ENCODE measurements at regions not wholly inside any gene's neighbourhood (a gene's known extent, or its start where the extent isn't known, plus 50 kb on each side); places are given as distances from the start of the nearest gene placed in this dataset.

DNA sequence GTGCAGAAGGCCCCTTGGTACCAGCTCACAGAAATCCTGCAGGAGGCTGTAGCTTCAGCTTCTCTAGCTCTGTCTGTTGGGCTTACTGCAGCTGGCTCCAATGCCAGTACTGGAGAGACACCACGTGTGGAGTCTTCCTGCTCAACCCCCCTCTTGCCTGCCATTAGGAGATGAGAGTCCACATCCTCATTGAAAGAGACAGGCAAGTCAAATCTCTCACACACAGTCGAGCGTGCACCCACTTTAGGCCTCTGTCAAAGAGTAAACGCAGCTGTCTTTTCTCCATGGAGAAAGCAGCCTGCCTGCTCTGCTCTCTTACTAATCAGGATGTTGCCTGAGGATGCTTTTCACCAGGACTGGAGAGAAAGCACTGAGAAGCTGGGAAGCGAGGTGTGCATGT, 523.0 kb upstream of the NBEA start:
- H3K27me3 ChIP-seq (ENCODE audit: control insufficient read depth in 2 of 2, insufficient read depth in 1 of 2, low read length in 1 of 2) = no peaks in the 10 kb centered on the region
- H3K4me3 ChIP-seq (ENCODE audit: low read length in 2 of 2) = no peak overlapping the region
- 64% methylated on average over 5 of the region's 5 CpGs for WGBS
- no peaks in the 10 kb centered on the region for H3K36me3 ChIP-seq (ENCODE audit: control insufficient read depth in 2 of 2, insufficient read depth in 2 of 2, low read length in 1 of 2)
- H3K27ac ChIP-seq (ENCODE audit: low read depth in 1 of 2, low read length in 1 of 2) = no peak overlapping the region
- no peaks in the 10 kb centered on the region for H3K4me1 ChIP-seq (ENCODE audit: control insufficient read depth in 2 of 2, insufficient read depth in 2 of 2, low read length in 2 of 2)
- peaks cover 0 to 4% of the 10 kb centered on the region in 2 donors for H3K9me3 ChIP-seq (ENCODE audit: control insufficient read depth in 2 of 2, insufficient read depth in 1 of 2, low read length in 1 of 2)
- no peak for DNase-seq (ENCODE audit: low read depth in 6 of 9, low spot score in 9 of 9)

DNA sequence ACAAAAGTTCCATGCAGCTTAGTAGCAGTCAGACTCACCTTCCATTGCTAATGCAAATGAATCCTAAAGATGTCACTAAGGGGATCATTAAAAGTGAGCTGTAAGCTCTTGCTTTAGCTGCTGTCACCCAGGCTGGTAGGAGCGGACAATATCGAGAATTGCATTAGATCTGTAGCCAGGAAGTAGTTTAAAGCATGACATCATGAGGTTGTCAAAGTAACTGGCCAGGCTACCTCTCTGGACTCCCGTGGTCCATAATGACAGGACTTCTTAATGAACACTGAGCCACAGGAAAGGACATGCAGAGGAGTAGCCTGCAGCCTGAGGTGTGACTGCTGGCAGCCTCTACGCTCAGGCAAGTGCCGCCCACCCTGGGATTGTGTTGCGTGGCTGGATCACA, 522.3 kb upstream of the NBEA start:
- Histone ChIP-seq H3K27ac (ENCODE audit: low read depth in 1 of 2, low read length in 1 of 2) (no peak overlapping the region), H3K9me3 (ENCODE audit: control insufficient read depth in 2 of 2, insufficient read depth in 1 of 2, low read length in 1 of 2) (no peaks in the 10 kb centered on the region), H3K4me3 (ENCODE audit: low read length in 2 of 2) (no peak overlapping the region), H3K4me1 (ENCODE audit: control insufficient read depth in 2 of 2, insufficient read depth in 2 of 2, low read length in 2 of 2) (no peaks in the 10 kb centered on the region), H3K36me3 (ENCODE audit: control insufficient read depth in 2 of 2, insufficient read depth in 2 of 2, low read length in 1 of 2) (no peaks in the 10 kb centered on the region), H3K27me3 (ENCODE audit: control insufficient read depth in 2 of 2, insufficient read depth in 1 of 2, low read length in 1 of 2) (no peaks in the 10 kb centered on the region)
- no peak for DNase-seq (ENCODE audit: low read depth in 6 of 9, low spot score in 9 of 9)
- 88% methylated on average over 6 of the region's 6 CpGs for WGBS

DNA sequence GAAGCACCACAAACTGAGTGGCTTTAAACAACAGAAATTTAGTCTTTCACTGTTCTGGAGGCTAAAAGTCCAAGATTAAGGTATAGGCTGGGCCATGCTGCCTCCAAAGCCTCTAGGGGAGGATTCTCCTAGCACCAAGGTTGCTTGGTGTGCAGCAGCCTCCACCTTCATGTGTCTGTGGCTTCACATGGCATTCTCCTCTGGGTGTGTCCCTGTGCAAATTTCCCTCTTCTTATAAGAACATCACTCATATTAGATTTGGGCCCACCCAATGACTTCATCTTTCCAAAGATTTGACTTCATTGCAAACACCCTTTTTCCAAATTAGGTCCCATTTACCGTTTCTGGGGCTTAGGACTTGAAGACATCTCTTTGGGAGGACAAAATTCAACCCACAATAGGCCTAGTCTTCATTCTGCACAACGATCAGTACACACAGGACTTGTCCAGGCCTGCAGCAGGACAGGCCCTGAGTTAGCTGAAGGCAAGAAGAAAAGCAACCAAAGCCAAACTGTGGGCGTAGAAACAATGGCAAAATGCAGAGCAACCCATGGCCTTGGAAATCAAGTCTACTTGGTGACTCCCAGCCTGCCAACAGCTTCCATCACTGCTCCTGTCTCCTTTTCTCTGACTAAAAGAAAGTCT, 521.2 kb upstream of the NBEA start:
- no peak overlapping the region for H3K27ac ChIP-seq (ENCODE audit: low read depth in 1 of 2, low read length in 1 of 2)
- no peaks in the 10 kb centered on the region for H3K27me3 ChIP-seq (ENCODE audit: control insufficient read depth in 2 of 2, insufficient read depth in 1 of 2, low read length in 1 of 2)
- WGBS = 85% methylated on average over 3 of the region's 3 CpGs

DNA sequence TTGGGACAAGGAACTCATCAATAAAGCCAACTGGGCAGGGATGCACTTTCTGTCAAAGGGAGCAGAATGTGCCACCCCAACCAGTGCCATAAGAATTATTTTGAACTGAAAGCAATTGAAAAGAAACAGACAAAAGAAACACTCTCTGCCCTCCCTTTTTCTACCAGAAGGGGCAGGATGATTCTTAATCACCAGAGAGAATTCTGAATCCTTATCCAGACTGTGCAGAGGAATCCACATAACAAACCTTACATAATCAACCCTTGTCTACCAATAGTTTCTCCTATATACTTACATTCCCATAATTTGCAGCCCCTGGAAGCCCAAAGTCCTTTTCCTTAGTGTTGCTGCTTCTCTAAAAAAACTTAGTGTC, 520.7 kb upstream of the NBEA start:
- Histone ChIP-seq H3K9me3 (ENCODE audit: control insufficient read depth in 2 of 2, insufficient read depth in 1 of 2, low read length in 1 of 2) (no peaks in the 10 kb centered on the region), H3K4me3 (ENCODE audit: low read length in 2 of 2) (no peak overlapping the region), H3K27me3 (ENCODE audit: control insufficient read depth in 2 of 2, insufficient read depth in 1 of 2, low read length in 1 of 2) (no peaks in the 10 kb centered on the region), H3K36me3 (ENCODE audit: control insufficient read depth in 2 of 2, insufficient read depth in 2 of 2, low read length in 1 of 2) (no peaks in the 10 kb centered on the region), H3K27ac (ENCODE audit: low read depth in 1 of 2, low read length in 1 of 2) (no peak overlapping the region), H3K4me1 (ENCODE audit: control insufficient read depth in 2 of 2, insufficient read depth in 2 of 2, low read length in 2 of 2) (no peaks in the 10 kb centered on the region)
- DNase-seq (ENCODE audit: low read depth in 6 of 9, low spot score in 9 of 9) = no peak

More for the DNA sequence above, 521.2 kb upstream of the NBEA start:
- H3K4me1 ChIP-seq (ENCODE audit: control insufficient read depth in 2 of 2, insufficient read depth in 2 of 2, low read length in 2 of 2) = no peaks in the 10 kb centered on the region
- no peaks in the 10 kb centered on the region for H3K9me3 ChIP-seq (ENCODE audit: control insufficient read depth in 2 of 2, insufficient read depth in 1 of 2, low read length in 1 of 2)
- DNase-seq (ENCODE audit: low read depth in 6 of 9, low spot score in 9 of 9) = no peak
- H3K36me3 ChIP-seq (ENCODE audit: control insufficient read depth in 2 of 2, insufficient read depth in 2 of 2, low read length in 1 of 2) = no peaks in the 10 kb centered on the region
- H3K4me3 ChIP-seq (ENCODE audit: low read length in 2 of 2) = no peak overlapping the region

DNA sequence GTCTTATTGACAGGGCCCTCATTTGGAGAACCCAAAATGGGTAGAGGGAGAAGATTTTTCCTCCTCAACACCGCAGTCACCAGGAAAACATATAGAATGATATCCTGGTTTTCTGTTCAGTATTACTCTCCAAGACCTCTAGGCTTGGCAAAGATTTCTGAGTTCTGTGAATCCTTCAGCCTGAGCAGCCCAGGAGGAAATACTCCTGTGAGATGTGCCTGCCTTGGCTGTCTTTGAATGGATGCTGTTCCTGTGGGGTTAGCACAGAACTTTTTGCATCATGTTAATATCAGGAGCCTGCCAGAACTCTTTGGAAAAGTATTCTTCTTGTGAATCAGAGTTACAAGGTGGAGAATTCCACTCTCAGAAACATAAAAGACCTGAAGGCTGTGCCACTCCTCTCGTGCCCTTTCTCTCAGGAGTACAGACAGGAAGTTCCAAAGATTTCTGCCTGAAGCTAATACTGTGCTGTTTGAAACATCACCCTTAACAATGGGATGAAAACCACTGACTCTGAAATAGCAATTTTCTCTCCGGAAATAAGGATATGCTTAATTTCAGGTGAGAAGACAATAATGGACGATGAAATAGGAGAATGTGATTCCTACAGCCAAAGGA, 520.1 kb upstream of the NBEA start:
- 59% methylated on average over 4 of the region's 4 CpGs for WGBS
- H3K27ac ChIP-seq (ENCODE audit: low read depth in 1 of 2, low read length in 1 of 2) = no peak overlapping the region

DNA sequence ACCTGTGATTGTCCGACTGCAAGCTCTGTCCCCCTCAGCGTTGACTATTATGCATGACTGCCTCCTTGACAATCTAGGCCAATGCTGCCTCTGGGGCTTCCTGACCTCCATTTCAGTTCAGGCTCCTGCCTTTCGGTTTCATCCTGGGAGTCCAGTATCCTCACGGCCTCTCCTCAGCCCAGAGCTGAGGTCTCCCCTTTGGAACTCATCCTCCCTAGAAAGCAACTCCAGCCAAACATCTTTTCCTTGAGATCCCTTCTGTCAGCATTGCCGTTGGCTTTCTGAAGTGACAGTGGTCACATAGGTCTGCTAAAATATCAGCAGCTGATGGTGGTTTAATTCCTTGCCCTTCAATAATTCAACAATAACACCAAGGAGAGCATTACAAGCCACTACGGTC, 519.1 kb upstream of the NBEA start:
- DNase-seq (ENCODE audit: low read depth in 6 of 9, low spot score in 9 of 9) = no peak
- H3K27me3 ChIP-seq (ENCODE audit: control insufficient read depth in 2 of 2, insufficient read depth in 1 of 2, low read length in 1 of 2) = no peaks in the 10 kb centered on the region
- WGBS = 98% methylated on average over 6 of the region's 6 CpGs

More for the DNA sequence above, 520.1 kb upstream of the NBEA start:
- no peak for DNase-seq (ENCODE audit: low read depth in 6 of 9, low spot score in 9 of 9)
- no peaks in the 10 kb centered on the region for H3K4me1 ChIP-seq (ENCODE audit: control insufficient read depth in 2 of 2, insufficient read depth in 2 of 2, low read length in 2 of 2)
- H3K27me3 ChIP-seq (ENCODE audit: control insufficient read depth in 2 of 2, insufficient read depth in 1 of 2, low read length in 1 of 2) = no peaks in the 10 kb centered on the region
- H3K9me3 ChIP-seq (ENCODE audit: control insufficient read depth in 2 of 2, insufficient read depth in 1 of 2, low read length in 1 of 2) = no peaks in the 10 kb centered on the region
- H3K4me3 ChIP-seq (ENCODE audit: low read length in 2 of 2) = no peak overlapping the region
- no peaks in the 10 kb centered on the region for H3K36me3 ChIP-seq (ENCODE audit: control insufficient read depth in 2 of 2, insufficient read depth in 2 of 2, low read length in 1 of 2)

DNA sequence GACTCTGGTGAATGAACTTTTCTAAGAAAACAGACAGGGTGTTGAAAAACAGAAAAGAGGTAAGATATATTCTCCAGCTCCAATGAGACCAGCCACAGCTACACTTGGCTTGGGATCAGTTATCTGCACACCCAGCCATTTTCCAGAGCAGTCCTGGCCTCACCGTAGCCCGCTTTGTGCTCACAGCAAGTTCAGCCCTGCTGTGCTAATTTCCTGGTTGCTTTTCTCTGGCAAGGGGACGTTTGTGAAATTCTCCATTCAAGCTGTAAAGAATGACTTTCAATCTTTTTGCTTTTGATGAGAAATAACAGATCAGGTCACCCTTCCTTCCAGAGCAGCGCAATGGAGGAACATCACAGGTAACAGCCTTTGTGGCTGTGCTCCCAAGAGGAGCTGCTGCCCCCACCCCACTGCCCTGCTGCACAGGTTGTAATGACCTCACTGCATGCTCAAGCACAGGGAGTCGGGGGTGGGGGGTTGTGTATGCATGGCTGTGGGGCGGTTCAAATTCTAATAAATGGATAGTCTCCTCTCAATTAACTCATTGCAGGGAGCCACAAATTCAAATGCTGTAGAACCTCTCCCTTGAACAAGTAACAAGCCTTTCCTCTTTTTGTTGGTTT, 516.6 kb upstream of the NBEA start:
- WGBS = 78% methylated on average over 6 of the region's 6 CpGs

More for the DNA sequence above, 519.1 kb upstream of the NBEA start:
- Histone ChIP-seq H3K4me1 (ENCODE audit: control insufficient read depth in 2 of 2, insufficient read depth in 2 of 2, low read length in 2 of 2) (no peaks in the 10 kb centered on the region), H3K27ac (ENCODE audit: low read depth in 1 of 2, low read length in 1 of 2) (no peak overlapping the region), H3K4me3 (ENCODE audit: low read length in 2 of 2) (no peak overlapping the region), H3K9me3 (ENCODE audit: control insufficient read depth in 2 of 2, insufficient read depth in 1 of 2, low read length in 1 of 2) (no peaks in the 10 kb centered on the region), H3K36me3 (ENCODE audit: control insufficient read depth in 2 of 2, insufficient read depth in 2 of 2, low read length in 1 of 2) (no peaks in the 10 kb centered on the region)

DNA sequence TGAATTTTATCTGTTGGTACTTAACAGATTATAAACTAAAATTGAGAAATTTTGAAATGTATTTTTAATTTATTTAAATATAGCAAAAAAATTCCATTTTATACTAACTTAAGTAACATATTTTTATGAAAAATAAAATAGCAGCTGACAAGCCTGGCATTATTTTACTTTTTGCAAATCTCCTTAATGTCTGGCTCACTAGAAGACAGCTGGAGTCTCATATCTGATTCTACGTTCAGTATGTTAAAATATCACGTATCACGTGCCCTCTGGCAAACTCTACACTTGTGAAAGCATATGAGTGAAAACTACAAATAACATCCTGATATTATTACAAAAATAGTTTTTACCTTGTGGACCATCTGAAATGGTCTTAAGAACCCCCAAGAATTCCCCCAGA, 513.2 kb upstream of the NBEA start:
- H3K27ac ChIP-seq (ENCODE audit: low read depth in 1 of 2, low read length in 1 of 2) = no peak overlapping the region
- no peak overlapping the region for H3K4me3 ChIP-seq (ENCODE audit: low read length in 2 of 2)
- H3K36me3 ChIP-seq (ENCODE audit: control insufficient read depth in 2 of 2, insufficient read depth in 2 of 2, low read length in 1 of 2) = no peaks in the 10 kb centered on the region
- H3K4me1 ChIP-seq (ENCODE audit: control insufficient read depth in 2 of 2, insufficient read depth in 2 of 2, low read length in 2 of 2) = no peaks in the 10 kb centered on the region
- no peaks in the 10 kb centered on the region for H3K9me3 ChIP-seq (ENCODE audit: control insufficient read depth in 2 of 2, insufficient read depth in 1 of 2, low read length in 1 of 2)
- no peak for DNase-seq (ENCODE audit: low read depth in 6 of 9, low spot score in 9 of 9)
- H3K27me3 ChIP-seq (ENCODE audit: control insufficient read depth in 2 of 2, insufficient read depth in 1 of 2, low read length in 1 of 2) = no peaks in the 10 kb centered on the region
- WGBS = 97% methylated on average over 3 of the region's 3 CpGs

More for the DNA sequence above, 516.6 kb upstream of the NBEA start:
- Histone ChIP-seq H3K9me3 (ENCODE audit: control insufficient read depth in 2 of 2, insufficient read depth in 1 of 2, low read length in 1 of 2) (no peaks in the 10 kb centered on the region), H3K27me3 (ENCODE audit: control insufficient read depth in 2 of 2, insufficient read depth in 1 of 2, low read length in 1 of 2) (no peaks in the 10 kb centered on the region), H3K4me3 (ENCODE audit: low read length in 2 of 2) (no peak overlapping the region), H3K27ac (ENCODE audit: low read depth in 1 of 2, low read length in 1 of 2) (no peak overlapping the region), H3K36me3 (ENCODE audit: control insufficient read depth in 2 of 2, insufficient read depth in 2 of 2, low read length in 1 of 2) (no peaks in the 10 kb centered on the region), H3K4me1 (ENCODE audit: control insufficient read depth in 2 of 2, insufficient read depth in 2 of 2, low read length in 2 of 2) (no peaks in the 10 kb centered on the region)
- DNase-seq (ENCODE audit: low read depth in 6 of 9, low spot score in 9 of 9) = no peak

DNA sequence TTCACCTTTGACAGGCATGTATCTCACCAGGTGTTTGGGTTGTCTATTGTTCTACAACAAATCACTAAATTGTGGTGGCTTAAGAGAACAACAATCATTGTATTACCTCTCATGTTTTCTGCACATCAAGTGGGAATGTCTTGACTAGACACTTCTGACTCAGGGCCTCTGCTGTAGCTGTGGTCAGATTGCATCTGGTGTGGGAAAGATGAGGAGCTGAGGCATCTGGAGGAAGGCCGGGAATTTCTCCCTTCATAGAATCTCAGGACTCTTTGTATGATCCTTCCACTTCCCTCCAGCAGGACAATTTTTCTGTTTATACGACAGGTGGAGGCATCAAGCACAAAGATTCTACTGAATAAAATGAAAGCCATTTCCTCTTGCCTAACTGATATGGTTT, 511.8 kb upstream of the NBEA start:
- Histone ChIP-seq H3K27me3 (ENCODE audit: control insufficient read depth in 2 of 2, insufficient read depth in 1 of 2, low read length in 1 of 2) (no peaks in the 10 kb centered on the region), H3K4me1 (ENCODE audit: control insufficient read depth in 2 of 2, insufficient read depth in 2 of 2, low read length in 2 of 2) (no peaks in the 10 kb centered on the region), H3K4me3 (ENCODE audit: low read length in 2 of 2) (no peak overlapping the region), H3K36me3 (ENCODE audit: control insufficient read depth in 2 of 2, insufficient read depth in 2 of 2, low read length in 1 of 2) (no peaks in the 10 kb centered on the region), H3K9me3 (ENCODE audit: control insufficient read depth in 2 of 2, insufficient read depth in 1 of 2, low read length in 1 of 2) (no peaks in the 10 kb centered on the region), H3K27ac (ENCODE audit: low read depth in 1 of 2, low read length in 1 of 2) (no peak overlapping the region)
- DNase-seq (ENCODE audit: low read depth in 6 of 9, low spot score in 9 of 9) = no peak
- WGBS = 94% methylated on average over 2 of the region's 2 CpGs

Measured in thymus (tissue), 11 donors.